ENCODE measurements at regions not wholly inside any gene's neighbourhood (a gene's known extent, or its start where the extent isn't known, plus 50 kb on each side); places are given as distances from the start of the nearest gene placed in this dataset.

DNA sequence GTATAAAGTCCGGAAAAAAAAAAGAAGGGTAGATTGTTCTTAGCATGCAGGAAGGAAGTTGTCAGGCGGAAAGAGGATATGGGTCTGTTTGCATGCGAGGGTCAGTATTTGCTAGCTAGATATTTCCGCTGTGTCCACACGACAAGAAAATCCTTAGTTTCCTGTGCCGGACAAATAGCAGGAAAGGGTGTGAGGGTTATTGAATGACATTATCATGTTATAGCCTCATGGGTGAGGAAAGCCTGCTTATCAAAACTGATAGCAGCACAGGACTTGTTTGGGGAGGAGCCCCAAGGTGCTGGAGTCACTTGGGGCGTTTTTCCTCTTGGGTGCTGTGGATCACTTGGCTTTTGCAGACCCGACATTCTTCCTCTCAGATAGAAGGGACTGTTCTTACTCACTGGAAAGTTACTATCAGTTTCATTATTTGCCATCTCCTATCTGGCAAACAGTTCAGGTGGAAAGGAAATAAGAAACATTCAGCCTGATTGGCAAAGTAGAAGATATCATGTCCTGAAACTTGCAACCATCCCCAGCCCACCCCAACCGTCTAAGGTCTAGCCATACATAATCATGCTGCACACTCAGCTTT lies 127.2 kb upstream of the DPH6 start:
- no peak overlapping the region for H3K4me3 ChIP-seq (ENCODE audit: low read depth, low read length)
- no peaks in the 10 kb centered on the region for H3K27me3 ChIP-seq (replicated peaks)
- DNase-seq: no peak
- H3K36me3 ChIP-seq (replicated peaks): no peaks in the 10 kb centered on the region
- in situ Hi-C loops (cut with HindIII; ENCODE audit: low pct_ligation_motif_present, low sequenced_read_pairs): no loop called here
- H3K27ac ChIP-seq: no peak overlapping the region
- TF ChIP-seq, protein P1, sequence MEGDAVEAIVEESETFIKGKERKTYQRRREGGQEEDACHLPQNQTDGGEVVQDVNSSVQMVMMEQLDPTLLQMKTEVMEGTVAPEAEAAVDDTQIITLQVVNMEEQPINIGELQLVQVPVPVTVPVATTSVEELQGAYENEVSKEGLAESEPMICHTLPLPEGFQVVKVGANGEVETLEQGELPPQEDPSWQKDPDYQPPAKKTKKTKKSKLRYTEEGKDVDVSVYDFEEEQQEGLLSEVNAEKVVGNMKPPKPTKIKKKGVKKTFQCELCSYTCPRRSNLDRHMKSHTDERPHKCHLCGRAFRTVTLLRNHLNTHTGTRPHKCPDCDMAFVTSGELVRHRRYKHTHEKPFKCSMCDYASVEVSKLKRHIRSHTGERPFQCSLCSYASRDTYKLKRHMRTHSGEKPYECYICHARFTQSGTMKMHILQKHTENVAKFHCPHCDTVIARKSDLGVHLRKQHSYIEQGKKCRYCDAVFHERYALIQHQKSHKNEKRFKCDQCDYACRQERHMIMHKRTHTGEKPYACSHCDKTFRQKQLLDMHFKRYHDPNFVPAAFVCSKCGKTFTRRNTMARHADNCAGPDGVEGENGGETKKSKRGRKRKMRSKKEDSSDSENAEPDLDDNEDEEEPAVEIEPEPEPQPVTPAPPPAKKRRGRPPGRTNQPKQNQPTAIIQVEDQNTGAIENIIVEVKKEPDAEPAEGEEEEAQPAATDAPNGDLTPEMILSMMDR (IDR thresholded peaks at IDR 0.05; ENCODE audit: low read depth, low read length, missing control alignments): no peak

DNA sequence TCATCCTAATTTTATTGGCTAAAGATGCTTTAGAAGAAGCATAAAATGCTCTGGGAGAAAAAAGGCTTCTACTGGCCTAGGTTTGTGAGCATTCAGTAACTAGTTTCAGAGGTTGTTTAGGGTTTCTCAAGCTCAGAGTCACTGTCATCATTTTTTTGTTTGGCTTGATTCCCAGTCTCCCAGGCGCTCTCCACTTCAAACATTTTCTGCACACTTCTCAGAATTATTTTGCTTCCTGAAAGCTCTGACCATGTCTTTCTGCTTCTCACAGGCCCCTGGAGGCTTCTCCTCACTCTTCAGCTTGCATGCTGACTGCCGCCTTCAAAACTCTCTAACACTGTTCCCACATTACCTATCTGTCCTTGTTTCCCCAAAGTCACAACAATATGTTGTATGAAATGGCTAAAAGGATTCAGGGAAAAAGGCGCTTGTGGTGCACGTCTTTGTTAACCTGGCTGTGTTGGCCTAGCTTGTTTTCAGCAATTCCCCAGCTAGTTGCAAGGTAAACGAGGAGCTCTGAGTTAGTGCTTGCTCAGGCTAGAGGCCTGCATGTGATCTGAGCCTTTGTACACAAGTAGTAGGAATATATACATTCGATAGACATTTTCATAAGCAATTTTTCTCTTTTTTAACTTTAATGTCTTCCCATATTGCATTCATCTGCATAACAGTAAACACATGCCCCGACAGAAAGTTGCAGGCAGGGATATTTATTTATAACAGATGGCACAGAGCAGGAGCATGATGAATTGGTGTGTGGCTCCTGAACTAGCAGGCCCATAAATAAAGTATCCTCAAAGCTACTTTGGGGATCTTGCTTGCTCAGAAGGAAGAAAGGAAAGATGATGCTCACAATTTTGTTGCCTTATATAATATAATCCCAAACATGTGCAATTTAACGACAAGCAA lies 129.2 kb upstream of the DPH6 start:
- DNase-seq: peak; percentile 58
- in situ Hi-C loops (cut with HindIII; ENCODE audit: low pct_ligation_motif_present, low sequenced_read_pairs): no loop called here

DNA sequence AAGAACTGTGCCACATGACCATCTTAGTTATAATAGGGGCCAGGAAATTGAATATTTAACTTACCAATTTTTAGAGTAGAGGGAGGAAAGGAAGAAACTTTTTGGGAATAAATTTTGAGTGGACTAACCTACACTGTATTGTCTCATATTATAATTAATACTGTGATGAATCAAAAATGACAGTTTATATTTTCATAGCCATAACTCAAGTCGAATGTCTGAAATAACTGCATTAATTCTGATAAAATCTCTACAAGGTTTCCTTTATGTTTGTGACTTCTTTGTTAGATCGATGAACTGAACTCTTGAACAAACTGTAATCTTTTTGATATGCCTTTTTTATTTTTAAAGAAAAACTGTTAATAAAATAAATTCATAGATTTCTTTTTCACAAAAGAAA lies 132.8 kb upstream of the DPH6 start:
- Histone ChIP-seq H3K4me3 (ENCODE audit: low read depth, low read length) (no peak overlapping the region), H3K27ac (no peak overlapping the region), H3K27me3 (replicated peaks) (no peaks in the 10 kb centered on the region), H3K36me3 (replicated peaks) (no peaks in the 10 kb centered on the region)
- in situ Hi-C loops (cut with HindIII; ENCODE audit: low pct_ligation_motif_present, low sequenced_read_pairs): no loop called here
- TF ChIP-seq, protein P1 (IDR thresholded peaks at IDR 0.05; ENCODE audit: low read depth, low read length, missing control alignments): no peak
- no peak for DNase-seq

More for the DNA sequence above, 129.2 kb upstream of the DPH6 start:
- TF ChIP-seq, protein P1 (IDR thresholded peaks at IDR 0.05; ENCODE audit: low read depth, low read length, missing control alignments): no peak
- Histone ChIP-seq H3K36me3 (replicated peaks) (no peaks in the 10 kb centered on the region), H3K4me3 (ENCODE audit: low read depth, low read length) (no peak overlapping the region), H3K27ac (no peak overlapping the region), H3K27me3 (replicated peaks) (no peaks in the 10 kb centered on the region)

DNA sequence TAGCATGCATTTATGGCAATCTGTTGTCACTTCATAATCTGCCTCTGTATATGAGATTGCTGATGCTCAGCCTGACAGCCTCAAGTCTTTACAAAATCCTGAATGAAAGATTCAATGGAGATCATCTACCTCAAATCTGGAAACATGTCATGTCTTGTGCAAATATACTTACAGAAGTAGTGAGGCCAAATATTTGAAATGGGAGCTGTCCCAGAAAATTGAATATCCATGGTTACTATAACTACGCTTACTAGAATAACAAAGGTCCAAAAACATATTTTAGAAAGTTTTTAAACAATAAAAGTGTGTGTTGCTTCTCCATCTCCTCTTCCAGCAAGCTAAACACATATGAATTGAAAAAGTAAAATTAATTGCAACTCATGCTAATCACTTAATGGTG lies 133.2 kb upstream of the DPH6 start:
- TF ChIP-seq, protein P1 (IDR thresholded peaks at IDR 0.05; ENCODE audit: low read depth, low read length, missing control alignments): no peak
- H3K27me3 ChIP-seq (replicated peaks): no peaks in the 10 kb centered on the region
- H3K27ac ChIP-seq: no peak overlapping the region
- DNase-seq: no peak
- H3K36me3 ChIP-seq (replicated peaks): no peaks in the 10 kb centered on the region
- in situ Hi-C loops (cut with HindIII; ENCODE audit: low pct_ligation_motif_present, low sequenced_read_pairs): no loop called here
- no peak overlapping the region for H3K4me3 ChIP-seq (ENCODE audit: low read depth, low read length)

DNA sequence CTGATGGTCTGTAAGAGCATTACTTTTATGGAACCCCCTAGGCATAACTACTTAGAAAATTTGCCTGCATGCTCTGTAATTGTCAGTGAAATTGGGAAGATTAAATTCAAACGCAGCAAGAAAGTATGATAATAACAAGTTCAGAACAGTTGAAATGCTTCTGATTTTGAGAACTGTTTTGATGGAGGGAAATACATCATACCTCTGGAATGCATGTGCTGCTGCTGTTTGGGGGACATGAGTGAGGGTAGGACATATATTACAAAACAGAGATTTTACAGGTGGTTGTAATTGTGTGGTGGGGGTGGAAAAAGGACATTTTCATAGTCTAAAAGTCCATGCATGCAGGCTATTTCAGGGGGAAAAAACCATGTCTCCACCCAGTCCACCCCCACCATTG lies 135.0 kb upstream of the DPH6 start:
- Histone ChIP-seq H3K27me3 (replicated peaks) (no peaks in the 10 kb centered on the region), H3K27ac (no peak overlapping the region), H3K36me3 (replicated peaks) (no peaks in the 10 kb centered on the region), H3K4me3 (ENCODE audit: low read depth, low read length) (no peak overlapping the region)
- no peak for DNase-seq
- TF ChIP-seq, protein P1 (IDR thresholded peaks at IDR 0.05; ENCODE audit: low read depth, low read length, missing control alignments): no peak
- in situ Hi-C loops (cut with HindIII; ENCODE audit: low pct_ligation_motif_present, low sequenced_read_pairs): no loop called here

Measured in brain microvascular endothelial cell (primary cell).